Thyroid gland (tissue), 4 donors: ENCODE measurements at regions not wholly inside any gene's neighbourhood (a gene's known extent, or its start where the extent isn't known, plus 50 kb on each side); places are given as distances from the start of the nearest gene placed in this dataset.

Source experiments
- POLR2A ChIP-seq, 2 donors: fragments of 450-650 bp; IDR thresholded peaks; one replicate each; pipeline ENCODE4 v1.6.1; 2017; ENCODE audit warnings: antibody characterized with exemption in 2 of 2, mild to moderate bottlenecking in 2 of 2, moderate library complexity in 1 of 2
- TF ChIP-seq, protein P1 (sequence below), 6 experiments: fragments of 200-600 bp in 3 of 6; fragments of 450-650 bp in 3 of 6; sonication (generic) in 3 of 6; IDR thresholded peaks; one replicate each; pipeline ENCODE4 v1.5.1; 2016 to 2019; ENCODE audit warnings: antibody characterized with exemption in 6 of 6, mild to moderate bottlenecking in 2 of 6, inconsistent platforms in 1 of 6, moderate library complexity in 1 of 6

- TF ChIP-seq POLR2A (IDR thresholded peaks at IDR 0.05), result no peak
- TF ChIP-seq, protein P1, sequence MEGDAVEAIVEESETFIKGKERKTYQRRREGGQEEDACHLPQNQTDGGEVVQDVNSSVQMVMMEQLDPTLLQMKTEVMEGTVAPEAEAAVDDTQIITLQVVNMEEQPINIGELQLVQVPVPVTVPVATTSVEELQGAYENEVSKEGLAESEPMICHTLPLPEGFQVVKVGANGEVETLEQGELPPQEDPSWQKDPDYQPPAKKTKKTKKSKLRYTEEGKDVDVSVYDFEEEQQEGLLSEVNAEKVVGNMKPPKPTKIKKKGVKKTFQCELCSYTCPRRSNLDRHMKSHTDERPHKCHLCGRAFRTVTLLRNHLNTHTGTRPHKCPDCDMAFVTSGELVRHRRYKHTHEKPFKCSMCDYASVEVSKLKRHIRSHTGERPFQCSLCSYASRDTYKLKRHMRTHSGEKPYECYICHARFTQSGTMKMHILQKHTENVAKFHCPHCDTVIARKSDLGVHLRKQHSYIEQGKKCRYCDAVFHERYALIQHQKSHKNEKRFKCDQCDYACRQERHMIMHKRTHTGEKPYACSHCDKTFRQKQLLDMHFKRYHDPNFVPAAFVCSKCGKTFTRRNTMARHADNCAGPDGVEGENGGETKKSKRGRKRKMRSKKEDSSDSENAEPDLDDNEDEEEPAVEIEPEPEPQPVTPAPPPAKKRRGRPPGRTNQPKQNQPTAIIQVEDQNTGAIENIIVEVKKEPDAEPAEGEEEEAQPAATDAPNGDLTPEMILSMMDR (IDR thresholded peaks at IDR 0.05), result no peak
Observed at GRCh38 chr16:54808890-54809289, 121.8 kb upstream of the IRX5 start.
